ENCODE measurements at regions not wholly inside any gene's neighbourhood (a gene's known extent, or its start where the extent isn't known, plus 50 kb on each side); places are given as distances from the start of the nearest gene placed in this dataset.

GRCh38 chr10:131824371-131825149 lies 76.2 kb upstream of the PPP2R2D start:
- TF ChIP-seq CTCF (IDR thresholded peaks at IDR 0.05) (no peak), POLR2AphosphoS5 (IDR thresholded peaks at IDR 0.05) (no peak), POLR2A (IDR thresholded peaks at IDR 0.05) (no peak)
